HEK293 (cell line): ENCODE measurements at regions not wholly inside any gene's neighbourhood (a gene's known extent, or its start where the extent isn't known, plus 50 kb on each side); places are given as distances from the start of the nearest gene placed in this dataset.

Experiments used
- CTCF ChIA-PET: fragments of 350-600 bp; formaldehyde crosslinking; extraction: SDS; loops from one replicate; lab custom pipeline; 2021; ENCODE audit warnings: antibody characterized with exemption; lab: Yijun Ruan, JAX
- POLR2A ChIA-PET: fragments of 300-600 bp; formaldehyde crosslinking; extraction: SDS; loops from one replicate; lab custom pipeline; 2020; ENCODE audit warnings: antibody characterized with exemption, inconsistent platforms; lab: Yijun Ruan, JAX
- H3K27ac ChIP-seq: fragments of 200-500 bp; sonication (Bioruptor generic); 2 replicates; pipeline ENCODE4 v1.5.1; 2014; ENCODE audit warnings: low read depth, low read length, control low read depth, inconsistent platforms; ENCODE audit errors: extremely low read depth
- H3K36me3 ChIP-seq, 2 experiments: fragments of 200-500 bp in 1 of 2; sonication (Bioruptor generic) in 1 of 2; 1 replicate in 1 of 2; 2 replicates in 1 of 2; pipeline ENCODE4 v1.5.1; 2014 to 2017; ENCODE audit warnings: inconsistent platforms in 2 of 2, low read length in 2 of 2; ENCODE audit not compliant: control insufficient read depth in 2 of 2, insufficient read depth in 1 of 2
- H3K4me1 ChIP-seq: fragments of 200-500 bp; sonication (Bioruptor generic); 2 replicates; pipeline ENCODE4 v1.5.1; 2014; ENCODE audit warnings: mild to moderate bottlenecking, low read length, inconsistent platforms; ENCODE audit not compliant: control insufficient read depth, insufficient read depth
- H3K4me3 ChIP-seq: 2 replicates; pipeline ENCODE4 v1.5.1; 2011; ENCODE audit warnings: low read depth, mild to moderate bottlenecking, control low read depth, low read length, moderate library complexity
- H3K9me3 ChIP-seq: fragments of 200-500 bp; sonication (Bioruptor generic); 2 replicates; pipeline ENCODE4 v1.5.1; 2014; ENCODE audit warnings: low read depth, low read length, inconsistent platforms; ENCODE audit not compliant: control insufficient read depth, insufficient read depth
- BCL11B ChIP-seq: fragments of 450-650 bp; formaldehyde crosslinking; IDR thresholded peaks from 2 replicates; pipeline ENCODE4 v1.5.1; 2016; ENCODE audit warnings: low read depth, missing biosample characterization, missing genetic modification characterization
- GFI1B ChIP-seq: fragments of 450-650 bp; formaldehyde crosslinking; IDR thresholded peaks from 2 replicates; pipeline ENCODE4 v1.5.1; 2016; ENCODE audit warnings: missing biosample characterization, missing genetic modification characterization
- IKZF3 ChIP-seq: fragments of 450-650 bp; IDR thresholded peaks from 2 replicates; pipeline ENCODE4 v1.5.0; 2018; ENCODE audit warnings: missing biosample characterization, mild to moderate bottlenecking, missing genetic modification characterization, moderate library complexity
- OSR2 ChIP-seq: fragments of 450-650 bp; formaldehyde crosslinking; IDR thresholded peaks from 2 replicates; pipeline ENCODE4 v1.5.1; 2016; ENCODE audit warnings: missing biosample characterization, missing genetic modification characterization
- SP2 ChIP-seq: fragments of 450-650 bp; formaldehyde crosslinking; IDR thresholded peaks from 2 replicates; pipeline ENCODE4 v1.5.1; 2016; ENCODE audit warnings: missing biosample characterization, missing genetic modification characterization
- ZBTB10 ChIP-seq: fragments of 450-650 bp; formaldehyde crosslinking; IDR thresholded peaks from 2 replicates; pipeline ENCODE4 v1.5.1; 2016; ENCODE audit warnings: missing biosample characterization, missing genetic modification characterization
- ZEB2 ChIP-seq: fragments of 450-650 bp; formaldehyde crosslinking; IDR thresholded peaks from 2 replicates; pipeline ENCODE4 v1.5.1; 2016; ENCODE audit warnings: missing biosample characterization, missing genetic modification characterization
- ZFHX2 ChIP-seq: fragments of 450-650 bp; formaldehyde crosslinking; conservative IDR thresholded peaks from 2 replicates; pipeline ENCODE4 v1.5.1; 2016; ENCODE audit warnings: missing biosample characterization, missing genetic modification characterization
- ZNF184 ChIP-seq: fragments of 450-650 bp; IDR thresholded peaks from 2 replicates; pipeline ENCODE4 v1.5.1; 2018; ENCODE audit warnings: missing biosample characterization, mild to moderate bottlenecking, missing genetic modification characterization
- ZNF19 ChIP-seq: fragments of 450-650 bp; formaldehyde crosslinking; IDR thresholded peaks from 2 replicates; pipeline ENCODE4; 2016; ENCODE audit warnings: missing biosample characterization, missing genetic modification characterization, low read depth
- ZNF23 ChIP-seq: fragments of 450-650 bp; formaldehyde crosslinking; IDR thresholded peaks from 2 replicates; pipeline ENCODE4 v1.5.1; 2016; ENCODE audit warnings: missing biosample characterization, missing genetic modification characterization, borderline replicate concordance
- ZNF248 ChIP-seq: fragments of 450-650 bp; formaldehyde crosslinking; IDR thresholded peaks from 2 replicates; pipeline ENCODE4 v1.5.1; 2017; ENCODE audit warnings: missing biosample characterization, missing genetic modification characterization
- ZNF266 ChIP-seq: fragments of 450-650 bp; formaldehyde crosslinking; IDR thresholded peaks from 2 replicates; pipeline ENCODE4 v1.5.1; 2016; ENCODE audit warnings: missing biosample characterization, missing genetic modification characterization, low read depth
- ZNF311 ChIP-seq: fragments of 450-650 bp; formaldehyde crosslinking; IDR thresholded peaks from 2 replicates; pipeline ENCODE4 v1.5.1; 2017; ENCODE audit warnings: missing biosample characterization, missing genetic modification characterization, borderline replicate concordance
- ZNF341 ChIP-seq: fragments of 450-650 bp; formaldehyde crosslinking; IDR thresholded peaks from 2 replicates; pipeline ENCODE4; 2016; ENCODE audit warnings: low read depth, missing biosample characterization, missing genetic modification characterization
- ZNF48 ChIP-seq: fragments of 450-650 bp; formaldehyde crosslinking; IDR thresholded peaks from 2 replicates; pipeline ENCODE4 v1.5.1; 2016; ENCODE audit warnings: missing biosample characterization, missing genetic modification characterization
- ZNF561 ChIP-seq: fragments of 450-650 bp; IDR thresholded peaks from 2 replicates; pipeline ENCODE4 v1.5.1; 2018; ENCODE audit warnings: missing biosample characterization, missing genetic modification characterization, borderline replicate concordance
- ZNF747 ChIP-seq: fragments of 450-650 bp; formaldehyde crosslinking; IDR thresholded peaks from 2 replicates; pipeline ENCODE4 v1.5.1; 2016; ENCODE audit warnings: missing biosample characterization, missing genetic modification characterization
- ZNF777 ChIP-seq: fragments of 450-650 bp; formaldehyde crosslinking; IDR thresholded peaks from 2 replicates; pipeline ENCODE4 v1.5.1; 2017; ENCODE audit warnings: missing biosample characterization, missing genetic modification characterization, borderline replicate concordance
- TF ChIP-seq, protein P1 (sequence below): fragments of 450-650 bp; formaldehyde crosslinking; IDR thresholded peaks from 2 replicates; pipeline ENCODE4 v1.5.0; 2017; ENCODE audit warnings: missing biosample characterization, missing genetic modification characterization, borderline replicate concordance
- TF ChIP-seq, protein P2 (sequence below): fragments of 450-650 bp; formaldehyde crosslinking; IDR thresholded peaks from 2 replicates; pipeline ENCODE4 v1.5.1; 2017; ENCODE audit warnings: missing biosample characterization, missing genetic modification characterization

- TF ChIP-seq ZNF341 (tag by site-specific recombination) (no peak), IKZF3 (tag by site-specific recombination) (no peak), SP2 (tag by site-specific recombination) (no peak), ZNF248 (tag by site-specific recombination) (no peak), ZNF184 (tag by site-specific recombination) (no peak), ZBTB10 (no peak)
- TF ChIP-seq, protein P1, sequence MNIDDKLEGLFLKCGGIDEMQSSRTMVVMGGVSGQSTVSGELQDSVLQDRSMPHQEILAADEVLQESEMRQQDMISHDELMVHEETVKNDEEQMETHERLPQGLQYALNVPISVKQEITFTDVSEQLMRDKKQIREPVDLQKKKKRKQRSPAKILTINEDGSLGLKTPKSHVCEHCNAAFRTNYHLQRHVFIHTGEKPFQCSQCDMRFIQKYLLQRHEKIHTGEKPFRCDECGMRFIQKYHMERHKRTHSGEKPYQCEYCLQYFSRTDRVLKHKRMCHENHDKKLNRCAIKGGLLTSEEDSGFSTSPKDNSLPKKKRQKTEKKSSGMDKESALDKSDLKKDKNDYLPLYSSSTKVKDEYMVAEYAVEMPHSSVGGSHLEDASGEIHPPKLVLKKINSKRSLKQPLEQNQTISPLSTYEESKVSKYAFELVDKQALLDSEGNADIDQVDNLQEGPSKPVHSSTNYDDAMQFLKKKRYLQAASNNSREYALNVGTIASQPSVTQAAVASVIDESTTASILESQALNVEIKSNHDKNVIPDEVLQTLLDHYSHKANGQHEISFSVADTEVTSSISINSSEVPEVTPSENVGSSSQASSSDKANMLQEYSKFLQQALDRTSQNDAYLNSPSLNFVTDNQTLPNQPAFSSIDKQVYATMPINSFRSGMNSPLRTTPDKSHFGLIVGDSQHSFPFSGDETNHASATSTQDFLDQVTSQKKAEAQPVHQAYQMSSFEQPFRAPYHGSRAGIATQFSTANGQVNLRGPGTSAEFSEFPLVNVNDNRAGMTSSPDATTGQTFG (tag by site-specific recombination), result no peak
Measured at GRCh38 chr2:107462181-107462580, 364.5 kb upstream of the RGPD4 start (continued).

DNA sequence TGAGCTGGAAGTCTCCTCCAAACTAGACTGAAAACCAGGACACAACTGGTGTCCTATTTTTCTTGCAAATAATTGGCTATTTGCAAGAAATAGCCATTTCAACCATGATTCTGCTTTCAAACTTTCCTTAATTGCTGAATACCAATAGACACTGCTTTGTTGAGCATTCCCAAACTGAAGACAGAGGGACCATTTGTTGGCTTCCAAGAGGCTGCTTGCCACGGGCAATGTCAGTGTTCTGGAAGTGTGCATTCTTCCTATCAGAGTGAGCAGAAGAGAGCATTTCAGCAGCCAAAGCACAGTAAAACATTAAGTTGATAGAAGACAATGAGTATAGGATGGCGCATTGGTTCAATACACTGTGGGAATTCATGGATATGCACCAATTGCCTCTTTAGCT lies 360.5 kb upstream of the RGPD4 start:
- no peak overlapping the region for H3K27ac ChIP-seq
- H3K9me3 ChIP-seq, result no peaks in the 10 kb centered on the region
- no peaks in the 10 kb centered on the region for H3K36me3 ChIP-seq
- H3K4me1 ChIP-seq, result no peaks in the 10 kb centered on the region
- TF ChIP-seq ZNF561 (tag by site-specific recombination), result no peak
- TF ChIP-seq, protein P1 (tag by site-specific recombination), result no peak
- TF ChIP-seq, all 188 proteins: peak for 0
- H3K4me3 ChIP-seq, result no peak overlapping the region
- ChIA-PET CTCF (no interaction called here), POLR2A (no interaction called here)

DNA sequence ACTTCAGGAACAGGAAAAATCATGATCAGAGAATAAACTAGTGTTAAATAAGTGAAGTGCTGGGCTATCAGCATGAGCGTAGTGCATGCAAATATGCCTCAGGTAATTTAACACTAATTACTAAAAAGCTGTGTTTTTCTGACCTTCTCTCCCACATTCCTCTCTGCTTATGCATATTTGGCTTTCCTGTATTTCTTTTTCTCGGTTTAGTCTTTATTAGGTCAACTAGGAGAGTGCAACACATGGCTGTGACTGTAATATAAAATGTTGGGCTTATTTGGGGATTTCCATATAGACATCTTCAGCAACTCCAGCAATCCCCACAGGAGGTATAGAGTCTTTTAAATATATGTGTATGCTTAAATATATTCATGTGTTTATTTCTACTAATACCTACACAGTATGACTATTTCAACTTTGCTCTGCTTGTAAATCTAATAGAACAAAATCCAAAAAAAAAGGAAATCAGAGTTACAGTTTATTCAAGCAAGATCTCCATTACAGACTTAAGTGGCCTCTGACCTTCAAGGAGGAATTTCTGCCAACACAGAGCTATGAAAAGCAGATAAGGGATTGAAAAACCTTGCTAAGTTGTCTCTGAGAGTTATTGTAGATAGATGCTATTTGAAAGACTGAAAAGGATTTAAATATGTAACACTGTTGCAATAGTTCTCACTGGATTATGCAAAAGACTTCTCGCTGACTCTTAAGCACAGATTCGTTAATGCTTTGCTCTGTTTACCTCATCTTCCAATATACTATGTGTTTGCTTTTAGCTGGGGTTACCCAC lies 359.5 kb upstream of the RGPD4 start:
- ChIA-PET POLR2A (no interaction called here), CTCF (no interaction called here)
- H3K4me1 ChIP-seq, result no peaks in the 10 kb centered on the region
- no peak overlapping the region for H3K4me3 ChIP-seq
- H3K9me3 ChIP-seq, result no peaks in the 10 kb centered on the region
- no peak overlapping the region for H3K27ac ChIP-seq
- no peaks in the 10 kb centered on the region for H3K36me3 ChIP-seq
- TF ChIP-seq ZNF311, result no peak
- TF ChIP-seq GFI1B (tag by site-specific recombination), result no peak
- TF ChIP-seq ZEB2 (tag by site-specific recombination), result no peak
- no peak for TF ChIP-seq ZNF23 (tag by site-specific recombination)
- no peak for TF ChIP-seq BCL11B (tag by site-specific recombination)
- no peak for TF ChIP-seq ZNF48 (tag by site-specific recombination)
- TF ChIP-seq, protein P2, sequence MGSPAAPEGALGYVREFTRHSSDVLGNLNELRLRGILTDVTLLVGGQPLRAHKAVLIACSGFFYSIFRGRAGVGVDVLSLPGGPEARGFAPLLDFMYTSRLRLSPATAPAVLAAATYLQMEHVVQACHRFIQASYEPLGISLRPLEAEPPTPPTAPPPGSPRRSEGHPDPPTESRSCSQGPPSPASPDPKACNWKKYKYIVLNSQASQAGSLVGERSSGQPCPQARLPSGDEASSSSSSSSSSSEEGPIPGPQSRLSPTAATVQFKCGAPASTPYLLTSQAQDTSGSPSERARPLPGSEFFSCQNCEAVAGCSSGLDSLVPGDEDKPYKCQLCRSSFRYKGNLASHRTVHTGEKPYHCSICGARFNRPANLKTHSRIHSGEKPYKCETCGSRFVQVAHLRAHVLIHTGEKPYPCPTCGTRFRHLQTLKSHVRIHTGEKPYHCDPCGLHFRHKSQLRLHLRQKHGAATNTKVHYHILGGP (tag by site-specific recombination), result no peak
- no peak for TF ChIP-seq ZNF777 (tag by site-specific recombination)
- TF ChIP-seq ZNF19, result no peak
- TF ChIP-seq OSR2, result no peak
- TF ChIP-seq, protein P1 (tag by site-specific recombination), result no peak
- TF ChIP-seq ZNF747 (tag by site-specific recombination), result no peak
- no peak for TF ChIP-seq ZFHX2
- TF ChIP-seq ZNF266 (tag by site-specific recombination), result no peak
